Inferior parietal cortex (tissue), 1 donor: ENCODE measurements at regions not wholly inside any gene's neighbourhood (a gene's known extent, or its start where the extent isn't known, plus 50 kb on each side); places are given as distances from the start of the nearest gene placed in this dataset.

Source experiments
- DNase-seq: peaks from one replicate; pipeline ENCODE4 v3.0.0-alpha.2; 2016; ENCODE audit errors: extremely low spot score

DNA sequence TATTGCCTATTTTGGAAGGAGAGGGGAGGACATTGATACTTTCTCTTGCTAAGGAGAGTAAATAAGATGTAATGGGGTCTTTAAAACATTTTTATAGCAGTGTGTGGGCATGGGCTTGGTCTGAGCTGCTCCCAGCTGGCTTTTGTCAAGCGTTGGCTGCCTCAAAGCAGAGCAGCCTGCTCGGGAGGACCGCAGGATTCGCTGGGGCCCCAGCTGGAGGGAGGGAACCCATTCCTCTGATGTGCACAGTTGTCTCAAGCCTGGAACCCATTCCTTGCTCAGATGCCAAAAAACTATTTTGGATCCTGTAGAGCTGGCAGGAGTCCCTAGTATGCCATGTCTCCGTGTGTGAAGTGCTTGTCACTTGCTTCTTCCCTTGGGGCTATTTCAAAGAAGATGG, 59.4 kb upstream of the RMDN2 start:
- no peak for DNase-seq

DNA sequence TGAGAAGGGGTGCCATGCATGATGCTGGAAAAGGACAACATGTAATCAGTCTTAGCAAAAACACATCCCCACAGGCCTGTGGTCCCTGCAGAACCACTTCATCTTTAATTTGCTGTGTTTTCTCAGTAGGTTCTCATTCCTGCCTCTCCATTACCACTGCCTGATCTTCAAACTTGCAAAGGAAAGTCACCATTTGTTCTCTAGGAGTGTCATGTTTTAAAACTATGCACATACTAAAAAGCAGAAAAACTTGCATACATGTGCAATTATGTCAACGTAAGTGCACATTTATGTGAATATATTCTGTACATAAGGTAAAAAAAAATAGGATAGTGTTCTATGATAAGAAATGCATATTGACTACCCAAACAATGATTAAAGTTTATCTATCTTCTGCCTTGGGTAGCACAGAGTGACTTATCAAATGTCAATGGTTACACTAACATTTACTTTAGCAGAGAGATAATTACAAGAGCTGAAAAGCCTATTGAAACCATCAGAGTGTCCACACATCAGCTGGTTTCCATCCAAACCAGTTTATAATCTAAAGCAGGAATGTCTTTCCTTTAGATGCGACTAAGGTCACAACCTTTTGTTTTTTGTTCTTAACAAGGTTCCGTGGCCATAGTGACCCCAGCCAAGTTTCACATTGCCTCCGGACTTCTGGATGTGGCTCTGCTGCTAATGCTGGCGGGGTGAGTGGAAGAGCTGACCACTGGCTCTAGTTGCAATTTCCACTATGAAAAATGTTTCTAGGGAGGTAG, 58.7 kb upstream of the RMDN2 start:
- no peak for DNase-seq

DNA sequence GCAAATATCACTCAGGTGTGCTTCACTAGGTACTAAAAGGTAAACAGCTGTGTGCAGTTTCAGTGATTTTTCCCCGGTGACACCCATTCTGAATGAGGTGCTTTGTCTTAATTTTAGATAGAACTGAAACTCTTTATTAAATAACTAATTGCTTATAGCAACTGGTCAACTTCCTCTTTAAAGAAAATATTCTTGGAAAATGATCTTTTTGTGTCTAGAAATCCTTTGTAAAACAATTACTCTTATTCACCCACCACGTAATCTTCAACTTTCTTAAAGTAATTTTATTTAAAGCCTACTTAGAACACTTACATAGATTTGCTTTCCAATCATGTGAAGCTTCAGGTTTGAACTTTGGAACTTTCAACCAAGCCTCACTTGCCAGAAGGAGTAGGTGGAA, 57.9 kb upstream of the RMDN2 start:
- DNase-seq = no peak

GRCh38 chr2:37868866-37869265, 56.2 kb upstream of the RMDN2 start:
- DNase-seq = no peak

GRCh38 chr2:37869304-37869703, 55.8 kb upstream of the RMDN2 start:
- DNase-seq = no peak

DNA sequence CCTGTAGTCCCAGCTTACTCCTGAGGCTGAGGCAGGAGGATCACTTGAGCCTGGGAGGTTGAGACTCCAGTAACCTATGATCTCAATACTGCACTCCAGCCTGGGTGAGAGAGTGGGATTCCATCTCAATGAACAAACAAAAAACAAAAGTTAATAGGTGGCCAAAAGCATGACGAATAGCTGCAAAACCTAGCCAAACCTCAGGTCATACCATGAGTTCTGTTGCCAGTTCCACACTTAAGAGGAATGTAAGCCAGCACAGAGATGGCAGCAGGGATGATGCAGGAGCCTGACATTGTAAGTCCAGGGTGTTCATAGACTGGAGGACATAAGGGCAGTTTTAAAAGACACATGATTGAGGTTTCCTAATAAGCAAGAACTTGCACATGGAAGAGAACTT, 55.3 kb upstream of the RMDN2 start:
- DNase-seq = no peak

- DNase-seq = no peak
Observed at GRCh38 chr2:37870829-37871228, 54.3 kb upstream of the RMDN2 start.

DNA sequence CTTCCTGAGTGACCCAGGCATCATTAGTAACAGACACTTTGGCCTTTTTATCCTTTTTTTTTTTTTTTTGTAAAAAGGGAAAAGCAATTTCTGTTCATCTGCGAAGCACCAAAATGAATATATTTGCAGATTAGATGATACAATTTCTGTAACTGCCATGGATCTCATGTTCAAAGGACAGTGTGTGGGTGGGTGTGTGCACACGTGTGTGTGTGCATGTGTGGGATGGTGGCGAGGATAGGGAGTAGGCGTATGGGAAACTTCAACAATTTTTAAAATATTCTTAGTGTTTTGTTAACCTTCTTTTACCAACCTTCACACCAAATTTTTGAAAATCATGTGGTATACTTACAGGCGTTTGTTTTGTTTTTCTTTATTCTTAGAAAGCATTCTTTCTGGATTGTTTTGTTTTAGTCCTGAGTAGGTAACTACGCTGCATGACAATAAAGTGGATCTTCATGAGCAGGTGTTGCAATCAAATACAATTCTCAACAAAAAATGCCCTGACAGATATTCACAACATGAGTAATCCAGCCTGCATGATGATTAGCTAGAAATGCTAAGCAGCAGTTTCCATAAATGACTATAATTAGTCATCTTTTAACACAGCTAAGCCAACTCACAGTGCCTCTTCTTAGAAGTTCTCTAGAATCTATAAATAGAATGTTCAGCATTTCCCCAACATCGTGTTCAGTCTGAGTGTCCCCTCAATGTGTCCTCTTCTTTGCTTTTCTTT, 53.5 kb upstream of the RMDN2 start:
- DNase-seq = peak; percentile 54

- DNase-seq = no peak
Observed at GRCh38 chr2:37872192-37872750, 52.8 kb upstream of the RMDN2 start.

DNA sequence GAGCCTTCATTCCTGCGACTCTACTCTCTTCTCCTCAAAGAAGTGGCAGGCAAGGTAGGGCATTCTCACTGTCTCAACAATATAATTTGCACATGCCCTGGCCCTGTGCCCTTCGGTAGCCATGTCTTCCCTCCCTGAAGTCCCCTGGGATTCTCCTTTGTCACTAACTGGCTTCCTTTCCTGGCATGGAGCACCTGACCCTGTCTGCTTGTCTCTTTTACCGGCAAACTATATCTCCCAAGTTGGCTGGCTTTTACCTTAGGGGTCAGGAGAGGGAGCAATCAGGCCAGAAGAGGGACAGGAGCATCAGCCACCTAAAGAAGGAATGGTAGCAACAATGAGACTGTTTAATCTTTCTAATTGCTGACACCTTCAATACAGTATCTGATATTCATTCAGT, 51.9 kb upstream of the RMDN2 start:
- DNase-seq = no peak

GRCh38 chr2:37873749-37874330, 51.2 kb upstream of the RMDN2 start:
- no peak for DNase-seq

DNA sequence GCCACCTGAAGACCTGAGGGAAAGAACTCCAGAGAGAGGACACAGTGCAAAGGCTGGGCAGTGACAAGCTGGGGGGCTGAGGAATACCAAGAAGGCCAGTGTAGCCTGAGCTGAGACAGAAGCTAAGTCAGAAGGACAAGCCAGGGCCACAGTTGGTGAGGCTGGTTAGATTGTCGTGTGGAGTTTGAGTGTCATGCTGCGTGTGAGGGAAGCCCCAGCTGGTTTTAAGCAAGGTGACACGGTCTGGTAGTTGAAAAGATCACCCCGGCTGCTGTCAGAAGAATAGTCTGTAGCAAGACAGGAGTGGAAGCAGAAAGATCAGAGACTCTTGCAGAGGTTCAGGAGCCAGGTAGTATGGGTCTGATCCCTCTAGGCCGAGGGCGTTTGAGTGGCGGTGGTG, 50.6 kb upstream of the RMDN2 start:
- DNase-seq = no peak
